Astrocyte of the hippocampus (primary cell): ENCODE measurements at regions not wholly inside any gene's neighbourhood (a gene's known extent, or its start where the extent isn't known, plus 50 kb on each side); places are given as distances from the start of the nearest gene placed in this dataset.
A peak's percentile ranks its signal among the peaks of the same experiment; 100 is the strongest.

Experiments used
- DNase-seq: peaks from one replicate; pipeline ENCODE4 v3.0.0; 2011; ENCODE audit warnings: low read depth, low spot score

DNA sequence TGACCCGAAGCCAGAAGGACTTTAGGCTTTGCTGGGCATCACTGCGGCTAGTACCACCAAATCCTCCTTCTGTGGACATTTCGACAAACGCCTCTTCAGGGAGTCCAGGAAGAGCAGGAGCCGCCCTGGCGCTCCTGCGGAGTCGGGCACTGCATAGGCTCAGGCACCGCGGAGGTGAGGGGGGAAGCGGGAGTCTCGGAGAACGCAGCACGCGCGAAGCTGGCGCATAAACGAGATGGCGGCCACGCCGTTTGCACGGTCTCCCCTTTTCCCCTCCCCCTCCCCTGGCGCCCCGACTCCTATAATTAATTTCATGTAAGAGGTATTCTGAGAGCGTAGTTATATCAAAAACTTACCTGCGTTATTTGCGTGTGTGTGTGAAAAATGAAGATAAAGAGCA lies 137.8 kb upstream of the GAS1 start:
- DNase-seq = no peak

DNA sequence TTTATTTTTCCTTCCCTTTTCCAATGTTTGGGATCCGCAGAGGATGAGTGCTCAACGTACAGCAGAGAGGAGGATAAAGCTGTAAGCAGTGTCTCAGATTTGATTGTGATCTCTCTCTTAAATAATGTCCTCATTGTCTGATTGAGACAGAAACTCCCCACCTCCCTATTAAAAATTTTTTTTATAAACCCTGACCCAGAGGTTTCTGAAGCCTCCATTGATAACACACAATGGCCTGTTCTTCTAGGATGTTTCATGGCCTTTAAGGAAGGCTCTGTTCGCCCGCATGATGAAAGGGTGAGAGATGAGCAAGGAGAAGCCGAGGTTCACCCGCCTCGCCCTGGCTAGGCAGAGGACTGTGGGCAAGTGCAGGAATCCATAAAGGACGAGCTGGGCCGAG lies 138.2 kb upstream of the GAS1 start:
- no peak for DNase-seq

DNA sequence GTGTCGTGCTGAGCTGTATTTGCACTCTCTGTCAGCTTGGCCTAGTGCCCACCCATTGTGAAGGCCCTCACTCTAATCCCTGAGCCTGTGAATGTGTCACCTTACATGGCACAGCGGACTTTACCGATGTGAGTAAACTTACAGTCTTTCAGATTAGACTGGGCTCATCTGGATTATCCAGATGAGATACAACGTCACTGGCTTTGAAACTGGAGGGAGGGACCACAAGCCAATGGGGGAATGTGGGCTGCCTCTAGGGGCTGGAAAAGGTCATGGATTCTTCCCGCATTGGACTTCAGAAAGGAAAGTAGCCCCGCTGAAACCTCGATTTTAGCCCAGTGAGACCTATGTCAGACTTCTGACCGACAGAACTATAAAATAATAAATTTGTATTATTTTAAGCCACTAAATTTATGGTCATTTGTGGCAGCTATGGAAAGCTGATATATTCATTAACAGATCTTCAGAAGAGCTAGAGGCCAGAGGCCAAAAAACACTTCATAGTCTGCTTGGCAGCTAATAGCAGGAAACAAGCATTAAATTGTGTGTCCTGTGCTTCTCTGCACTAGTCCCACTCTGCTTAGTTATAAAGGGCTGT lies 139.0 kb upstream of the GAS1 start:
- no peak for DNase-seq

DNA sequence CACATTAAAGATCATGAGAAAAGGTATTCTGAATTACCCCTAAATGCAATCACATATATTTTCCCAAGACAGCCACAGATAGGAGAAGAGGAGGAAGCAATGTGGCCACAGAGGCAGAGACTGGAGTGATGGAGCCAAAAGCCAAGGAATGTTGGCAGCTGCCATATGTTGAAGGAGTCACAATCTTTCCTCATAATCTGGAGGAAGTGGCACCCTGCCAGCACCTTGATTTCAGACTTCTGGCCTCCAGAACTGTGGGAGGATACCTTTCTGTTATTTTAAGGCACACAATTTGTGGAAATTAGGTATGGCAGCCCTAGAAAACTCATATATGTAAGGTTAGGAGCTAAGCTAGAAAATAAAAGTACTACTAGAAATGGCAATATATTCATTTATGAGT lies 139.9 kb upstream of the GAS1 start:
- no peak for DNase-seq

DNA sequence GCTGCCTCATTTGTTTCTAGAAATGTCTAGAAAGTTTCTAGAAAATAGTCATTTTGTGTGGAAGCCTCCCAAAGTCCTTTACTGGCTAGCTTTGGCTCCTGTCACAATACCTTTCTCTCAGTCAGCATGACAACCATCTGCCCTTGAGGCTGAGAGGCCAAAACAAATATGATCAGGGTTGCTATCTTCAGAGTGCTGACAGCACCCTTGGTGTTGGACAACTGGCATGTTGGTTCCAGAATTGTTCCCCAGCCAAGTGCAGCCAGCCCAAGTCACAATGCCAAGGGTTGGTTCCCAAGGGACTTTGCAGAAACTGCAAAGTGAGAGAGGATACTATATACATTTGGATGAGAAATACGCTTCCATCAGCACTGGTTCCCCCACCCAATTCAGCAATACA lies 140.9 kb upstream of the GAS1 start:
- no peak for DNase-seq

DNA sequence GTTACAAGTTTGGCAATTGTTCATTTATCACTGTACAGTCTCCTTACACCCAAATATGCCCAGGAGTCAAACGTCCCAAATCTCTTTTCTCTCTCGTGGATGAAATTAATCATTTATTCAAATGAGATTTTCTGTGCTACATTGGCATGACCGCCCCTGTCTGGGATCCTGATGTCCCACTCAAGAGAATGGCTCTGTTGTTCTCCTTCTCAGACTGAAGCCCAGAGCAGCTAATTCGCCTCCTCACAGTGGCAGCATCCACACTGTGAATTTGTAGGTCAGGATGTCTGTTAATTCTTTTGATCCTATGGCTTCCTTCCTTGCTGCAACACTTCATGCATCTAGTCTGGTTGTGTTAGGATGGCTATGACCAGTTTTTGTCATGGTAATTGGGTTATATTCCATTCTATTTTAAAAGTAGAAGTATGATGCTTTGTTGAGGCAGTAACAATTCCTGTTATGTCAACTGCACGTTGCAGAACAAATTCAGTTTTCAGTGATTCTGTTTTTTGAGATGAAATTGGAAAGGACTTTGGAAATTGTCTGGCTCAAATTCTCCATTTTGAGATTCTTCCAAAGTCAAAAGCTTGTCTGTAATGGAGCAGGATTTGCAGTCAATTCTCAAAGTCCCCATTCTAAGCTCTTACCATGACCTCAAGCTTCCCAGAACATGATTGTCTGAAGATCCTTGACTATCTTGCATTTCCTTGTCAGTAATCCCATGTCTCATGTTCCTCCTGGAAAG lies 141.5 kb upstream of the GAS1 start:
- no peak for DNase-seq

DNA sequence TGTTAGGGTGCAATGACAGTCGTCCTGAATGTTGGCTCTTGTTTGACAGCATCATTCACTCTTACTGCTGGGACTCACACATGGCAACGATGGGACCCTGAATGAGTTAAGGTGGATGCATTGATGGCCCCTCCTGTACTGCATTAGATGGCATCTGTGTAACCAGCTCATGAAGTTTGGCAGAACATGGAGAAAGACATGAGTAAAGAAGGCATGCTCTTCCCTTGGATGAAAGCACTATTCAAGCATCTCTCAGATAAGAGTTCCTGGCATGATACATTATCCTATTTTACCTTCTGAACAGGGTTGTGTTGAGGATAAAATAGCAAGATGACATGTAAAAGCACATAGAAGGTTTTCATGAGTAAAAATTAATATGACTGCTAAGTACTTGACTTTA lies 142.2 kb upstream of the GAS1 start:
- no peak for DNase-seq

DNA sequence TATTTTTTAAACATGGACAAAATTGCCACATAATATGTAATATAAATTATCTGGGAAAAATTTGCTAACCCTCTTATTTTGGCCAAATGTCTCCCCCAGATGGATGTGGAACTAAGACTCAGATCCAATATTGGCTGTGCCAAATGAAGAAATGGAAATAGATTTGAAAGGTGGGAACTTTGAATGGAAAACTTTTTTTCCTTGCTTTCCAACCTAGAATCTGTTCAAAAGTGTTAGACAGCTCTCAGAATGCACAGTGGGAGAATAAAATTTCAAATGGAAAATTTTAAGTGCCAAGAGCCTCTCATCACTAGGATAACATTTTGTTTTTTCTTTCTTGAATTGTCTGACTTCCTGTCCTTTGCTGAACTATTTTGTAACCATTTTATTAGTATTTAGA lies 142.6 kb upstream of the GAS1 start:
- DNase-seq = no peak

DNA sequence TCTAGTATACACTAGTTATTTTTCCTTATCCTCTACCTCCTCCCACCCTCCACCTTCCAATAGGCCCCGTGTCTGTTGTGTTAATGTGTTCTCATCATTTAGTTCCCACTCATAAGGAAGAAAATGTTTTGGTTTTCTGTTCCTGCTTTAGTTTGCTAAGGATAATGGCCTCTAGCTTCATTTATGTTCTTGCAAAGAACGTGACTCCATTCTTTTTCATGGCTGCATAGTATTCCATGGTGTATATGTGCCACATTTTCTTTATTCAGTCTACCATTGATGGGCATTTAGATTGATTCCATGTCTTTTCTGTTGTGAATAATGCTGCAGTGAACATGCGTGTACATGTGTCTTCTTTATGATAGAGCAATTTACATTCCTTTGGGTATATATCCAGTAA lies 146.5 kb upstream of the GAS1 start:
- DNase-seq = no peak

DNA sequence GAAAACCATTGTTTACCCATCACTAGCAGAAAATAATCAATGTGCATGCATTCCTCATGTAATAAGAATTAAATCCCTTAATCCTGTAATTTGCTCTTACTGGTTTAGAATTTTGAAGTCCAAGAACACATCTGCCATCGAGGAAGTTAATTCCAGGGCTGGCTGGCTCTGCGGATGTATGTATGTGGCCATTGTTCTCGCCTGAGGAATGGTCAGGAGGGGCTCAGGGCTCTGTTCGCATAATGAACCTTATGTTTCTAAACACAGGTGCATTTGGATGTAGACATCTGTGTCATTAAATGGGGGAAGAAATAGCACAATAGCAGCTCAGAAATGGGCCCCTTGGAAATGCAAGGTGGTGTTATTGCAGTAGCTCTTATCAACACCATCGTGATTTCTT lies 148.6 kb upstream of the GAS1 start:
- DNase-seq = no peak

DNA sequence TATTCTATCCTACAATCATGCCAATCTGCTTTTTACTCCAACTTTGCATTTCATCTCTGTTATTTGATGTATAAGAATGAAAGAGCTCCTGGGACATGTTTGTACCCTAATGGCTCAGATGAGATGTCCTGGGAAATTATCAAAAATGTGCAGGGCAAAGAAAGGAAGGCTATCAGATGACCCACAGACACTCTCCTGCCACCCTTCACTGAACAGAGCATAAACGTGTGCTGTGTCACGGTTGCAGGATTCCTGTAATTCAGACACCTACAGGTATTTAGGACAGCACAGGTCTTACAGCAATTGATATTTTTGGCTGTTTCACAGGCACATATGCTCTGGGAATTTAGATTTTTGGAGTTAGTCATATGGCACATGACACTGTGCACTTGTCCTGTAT lies 149.2 kb upstream of the GAS1 start:
- no peak for DNase-seq

DNA sequence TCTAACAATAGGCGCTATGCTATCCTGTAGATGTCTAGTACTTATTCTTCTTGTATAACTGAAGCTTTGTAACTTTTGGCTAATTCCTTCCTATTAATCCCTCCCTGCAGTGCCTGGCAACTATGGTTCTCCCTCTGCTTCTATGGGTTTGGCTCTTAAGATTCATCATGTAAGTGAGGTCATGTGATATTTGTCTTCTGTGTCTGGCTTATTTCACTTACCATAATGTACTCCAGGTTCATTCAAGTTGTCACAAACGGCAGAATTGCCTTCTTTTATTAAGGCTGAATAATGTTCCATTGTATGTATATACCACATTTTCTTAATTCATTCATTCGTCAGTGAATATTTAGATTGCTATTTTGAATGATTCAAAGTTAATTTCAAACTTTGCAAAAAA lies 149.9 kb upstream of the GAS1 start:
- DNase-seq = no peak

DNA sequence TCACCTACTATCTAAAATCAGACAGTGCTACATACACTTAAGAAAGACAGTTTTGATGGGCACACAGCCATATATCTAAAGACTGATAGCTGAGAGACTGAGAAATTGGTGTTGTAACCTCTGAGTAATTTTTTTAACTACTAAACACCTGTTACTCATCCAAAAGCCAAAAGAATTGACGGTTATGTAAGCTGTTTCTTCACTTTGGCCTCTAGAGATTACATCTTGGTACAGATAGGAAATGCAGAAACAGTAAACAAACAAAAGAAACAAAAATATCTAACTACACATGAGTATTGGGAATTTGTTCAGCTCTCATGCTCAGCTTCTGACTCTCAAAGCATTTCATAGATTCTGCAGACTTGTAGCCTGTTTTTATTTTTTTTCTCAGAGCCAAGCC lies 152.1 kb upstream of the GAS1 start:
- no peak for DNase-seq

DNA sequence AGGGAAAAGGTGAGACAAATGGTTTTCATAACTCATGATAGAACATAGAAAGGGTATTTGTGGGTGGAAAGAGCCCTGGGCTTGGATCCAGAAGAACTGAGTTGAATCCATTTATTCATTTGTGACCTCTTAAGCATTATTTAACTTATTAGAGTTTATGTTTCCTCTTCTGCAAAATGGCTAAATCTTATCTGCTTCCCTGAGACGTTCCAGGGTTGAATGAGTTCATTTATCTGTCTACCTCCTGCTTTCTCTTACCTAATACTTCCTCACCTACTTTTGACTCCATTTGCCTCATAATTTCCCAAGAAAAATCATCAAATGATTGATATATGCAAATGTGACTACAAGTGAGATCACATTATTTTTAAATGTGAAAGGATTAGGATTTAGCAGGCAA lies 152.7 kb upstream of the GAS1 start:
- DNase-seq = no peak

DNA sequence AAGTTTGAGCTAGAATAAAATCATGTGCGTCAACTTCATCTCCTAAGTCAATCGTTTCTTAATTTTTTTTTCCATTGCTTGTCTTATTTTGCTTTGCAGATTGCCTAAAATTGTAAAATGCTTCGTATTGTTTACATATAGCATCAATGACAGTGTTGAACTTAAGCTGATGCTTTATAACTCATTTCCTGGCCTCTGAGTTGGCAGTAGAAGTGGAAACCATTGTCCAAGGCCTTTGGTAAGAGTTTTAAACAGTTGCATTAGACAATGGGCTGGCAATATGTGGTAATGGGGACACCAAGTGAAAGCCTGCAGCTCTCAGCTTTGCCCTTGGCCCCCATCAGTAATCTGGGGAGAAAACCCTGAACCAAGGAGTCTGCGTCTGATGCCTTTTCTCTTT lies 154.8 kb upstream of the GAS1 start:
- DNase-seq = no peak

DNA sequence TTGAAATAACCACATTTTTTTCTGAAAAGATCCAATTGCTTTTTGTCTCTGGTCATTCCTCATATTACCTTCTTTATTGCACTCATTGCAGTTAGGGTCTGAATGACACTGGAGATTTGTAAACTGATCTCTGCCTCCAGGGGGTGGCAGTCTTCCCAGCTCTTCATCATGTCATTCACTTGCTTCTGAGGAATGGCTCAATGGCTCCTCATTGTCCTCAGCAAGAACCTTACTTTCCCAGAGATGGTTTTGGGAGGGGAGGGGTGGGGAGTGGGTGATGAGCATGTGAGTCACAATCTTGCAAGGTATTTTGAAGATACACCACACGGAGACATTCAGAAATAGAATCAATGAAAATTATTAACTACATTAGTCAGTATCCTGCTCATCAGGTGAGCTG lies 159.8 kb upstream of the GAS1 start:
- DNase-seq = no peak

DNA sequence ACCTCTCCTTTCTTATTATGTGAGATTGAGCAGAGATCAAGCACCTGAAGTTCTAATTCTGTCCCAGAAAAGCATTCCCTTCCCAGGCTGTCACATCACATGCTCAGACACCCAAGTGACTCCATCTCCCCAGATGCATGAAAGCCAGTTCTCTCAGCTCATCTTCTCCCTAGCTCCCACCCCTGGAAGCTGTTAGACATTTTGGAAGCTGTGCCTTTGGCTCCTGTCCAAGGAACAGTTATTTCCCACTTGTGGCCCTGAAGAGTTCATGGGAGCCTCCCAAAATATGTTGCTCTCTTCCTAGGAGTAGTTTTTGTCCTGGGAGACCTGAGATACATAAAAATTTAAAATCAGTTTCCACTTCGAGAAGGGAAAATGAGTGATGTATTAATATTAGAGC lies 161.4 kb upstream of the GAS1 start:
- no peak for DNase-seq

DNA sequence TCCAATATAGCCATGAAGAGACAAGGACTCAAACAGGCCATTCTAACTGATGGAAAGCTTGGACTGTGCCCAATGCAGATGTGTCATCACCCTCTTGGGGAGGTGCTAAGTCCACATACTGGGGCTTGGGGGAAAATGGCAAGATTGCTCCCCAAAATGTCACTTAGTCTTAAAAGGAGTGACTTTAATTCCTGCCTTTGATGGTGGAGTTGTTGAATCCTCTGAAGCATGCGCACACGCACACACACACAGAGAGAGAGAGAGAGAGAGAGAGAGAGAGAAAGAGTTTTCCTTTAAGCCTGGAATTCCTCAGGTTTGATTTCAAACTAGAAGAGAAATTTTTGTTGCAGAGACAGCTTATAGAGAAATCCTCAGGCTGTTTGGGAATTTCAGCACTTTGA lies 161.9 kb upstream of the GAS1 start:
- peak; percentile 54 for DNase-seq

DNA sequence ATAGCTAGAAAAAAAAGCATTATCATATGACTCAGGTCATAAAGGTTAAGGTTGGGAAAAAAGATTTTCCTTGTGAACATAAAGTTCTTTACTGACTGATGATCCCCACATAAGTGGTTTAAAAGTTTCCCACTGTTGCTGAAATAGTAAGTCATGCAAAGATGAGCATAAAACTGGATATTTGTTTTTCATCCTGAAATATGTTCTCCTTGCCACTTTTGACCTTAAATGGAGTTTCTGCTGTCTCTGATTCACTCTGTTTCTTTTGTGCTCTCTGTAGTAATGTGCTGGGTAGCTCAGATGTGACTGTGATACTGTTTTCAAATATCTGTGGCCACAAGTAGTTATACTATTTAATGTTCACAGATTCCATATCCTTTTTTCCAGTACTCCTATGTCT lies 162.5 kb upstream of the GAS1 start:
- peak; percentile 39 for DNase-seq

DNA sequence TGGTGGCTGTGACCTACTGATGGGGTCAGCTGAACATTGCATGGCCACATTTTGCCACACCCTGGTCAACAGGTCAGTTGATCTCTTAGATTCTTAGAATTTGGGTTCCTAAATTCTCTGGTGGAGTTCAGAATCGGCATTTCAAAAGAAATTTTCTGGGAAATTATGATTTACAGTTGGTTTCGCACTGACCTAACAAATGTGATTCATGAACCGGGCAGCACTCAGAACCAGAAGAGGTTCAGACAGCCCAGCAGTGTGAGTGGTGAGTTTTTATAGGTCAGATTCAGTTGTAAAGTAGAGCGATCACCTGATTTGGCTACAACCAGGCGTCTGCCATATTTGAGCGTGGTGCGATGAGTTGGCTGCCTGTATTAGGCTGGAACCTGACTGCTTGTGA lies 163.7 kb upstream of the GAS1 start:
- no peak for DNase-seq

DNA sequence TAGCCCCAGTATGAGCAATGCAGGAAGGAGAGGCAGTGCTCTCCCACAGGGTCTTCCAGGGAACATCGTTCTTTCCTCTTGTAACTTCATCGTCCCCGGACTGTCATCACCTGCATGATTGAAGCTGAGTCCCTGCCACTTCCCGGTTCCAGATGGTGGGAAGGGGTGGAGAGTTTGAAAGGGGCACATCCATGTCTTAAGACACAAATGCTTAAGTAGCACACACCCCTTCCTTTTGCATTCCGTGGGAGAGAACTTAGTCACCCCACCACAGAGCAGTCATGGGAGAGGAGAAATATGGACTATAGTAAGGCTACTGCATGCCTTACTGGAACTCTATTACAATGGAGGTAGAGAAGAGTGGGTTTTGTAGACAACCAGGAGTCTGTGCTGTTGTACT lies 165.3 kb upstream of the GAS1 start:
- DNase-seq = peak; percentile 13

DNA sequence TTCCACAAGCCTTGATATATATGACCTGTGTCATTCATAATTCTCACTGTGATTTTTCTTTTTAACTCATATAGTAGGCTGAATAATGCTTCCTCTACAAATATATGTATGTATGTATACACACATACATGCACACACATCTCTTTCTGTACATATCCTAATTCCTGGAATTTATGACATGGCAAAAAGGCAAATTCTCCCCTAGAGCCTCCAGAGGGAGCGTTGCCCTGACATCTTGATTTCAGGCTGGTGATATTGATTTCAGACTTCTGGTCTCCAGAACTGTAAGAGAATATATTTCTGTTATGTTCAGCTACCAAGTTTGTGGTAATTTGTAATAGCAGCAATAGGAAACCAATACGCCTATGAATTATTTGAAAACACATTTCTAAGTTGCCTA lies 166.6 kb upstream of the GAS1 start:
- DNase-seq = no peak

DNA sequence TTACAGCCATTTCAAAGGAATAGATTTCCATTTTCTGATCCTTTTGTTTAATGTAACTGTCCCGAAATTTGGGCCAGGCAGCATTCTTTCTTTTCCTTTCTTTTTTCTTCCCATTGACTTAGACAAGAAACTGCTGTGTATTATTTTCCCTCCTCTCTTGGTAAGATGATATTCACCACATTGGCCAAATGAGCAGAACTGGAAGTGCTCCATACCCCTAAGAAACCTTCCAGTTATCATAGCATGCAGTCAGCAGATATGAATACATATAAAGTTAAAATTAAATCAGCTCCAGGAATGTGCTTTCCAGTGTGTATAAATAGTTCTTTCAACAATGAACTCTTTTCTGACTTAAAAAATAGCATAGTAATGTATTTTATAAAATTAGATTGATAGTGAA lies 168.5 kb upstream of the GAS1 start:
- no peak for DNase-seq

DNA sequence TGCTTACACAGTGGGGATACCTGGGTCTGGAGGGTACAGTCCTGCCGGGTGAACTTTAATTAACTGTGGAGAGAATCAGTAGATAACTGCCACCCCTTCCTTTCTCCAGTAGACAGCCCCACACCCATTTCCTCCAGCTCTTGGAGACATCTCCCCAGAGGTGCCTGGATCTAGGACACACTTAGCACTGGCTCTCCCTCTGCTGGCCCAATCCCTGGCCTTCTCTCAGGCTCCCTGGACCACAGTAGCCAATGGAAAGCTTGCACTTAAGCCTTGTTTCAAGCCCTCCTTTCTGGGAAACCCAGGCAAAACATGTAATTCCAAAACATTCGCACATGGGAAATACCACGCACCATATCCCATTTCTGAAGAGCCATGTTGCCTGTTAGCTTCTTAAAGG lies 169.2 kb upstream of the GAS1 start:
- DNase-seq = no peak
